RCC 7860 (cell line): ENCODE measurements at regions not wholly inside any gene's neighbourhood (a gene's known extent, or its start where the extent isn't known, plus 50 kb on each side); places are given as distances from the start of the nearest gene placed in this dataset.

Experiments used
- DNase-seq: peaks from one replicate; pipeline ENCODE4 v3.0.0-alpha.2; 2015; ENCODE audit warnings: low spot score
- FAIRE-seq: peaks from 2 replicates; lab custom pipeline; 2012; peaks lifted over from hg19 to GRCh38; lab: Jason Lieb, UNC

- DNase-seq (no peak), FAIRE-seq (no peak)
Observed at GRCh38 chr11:116603728-116604323, 169.0 kb downstream of the BUD13 start.

- DNase-seq (no peak), FAIRE-seq (no peak)
Observed at GRCh38 chr11:116602637-116602942, 170.2 kb downstream of the BUD13 start.

- DNase-seq (no peak), FAIRE-seq (no peak)
Observed at GRCh38 chr11:116601814-116602636, 170.8 kb downstream of the BUD13 start.

- FAIRE-seq = no peak
- DNase-seq = no peak
Observed at GRCh38 chr11:116600930-116601329, 171.9 kb downstream of the BUD13 start.

GRCh38 chr11:116598556-116598955 lies 174.2 kb downstream of the BUD13 start:
- FAIRE-seq = no peak
- no peak for DNase-seq

DNA sequence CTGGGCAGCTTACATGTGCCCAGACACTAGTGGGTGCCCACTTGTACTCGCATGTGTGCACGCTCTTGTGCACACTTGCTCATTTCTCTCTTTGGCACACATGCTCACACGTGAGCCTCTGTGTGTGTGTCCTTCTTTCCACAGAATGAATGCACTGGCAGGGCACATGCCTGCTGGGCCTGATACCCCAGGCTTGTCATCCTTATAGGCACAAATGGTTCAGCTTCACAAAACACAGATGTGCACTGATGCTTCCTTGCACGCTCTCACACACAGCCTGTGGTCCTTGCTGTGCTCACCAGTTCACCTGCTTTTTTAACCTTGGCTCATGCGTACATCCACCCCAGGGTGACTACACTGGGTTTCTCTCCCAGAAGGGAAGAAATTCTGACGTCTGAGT lies 174.8 kb downstream of the BUD13 start:
- FAIRE-seq (no peak), DNase-seq (no peak)

DNA sequence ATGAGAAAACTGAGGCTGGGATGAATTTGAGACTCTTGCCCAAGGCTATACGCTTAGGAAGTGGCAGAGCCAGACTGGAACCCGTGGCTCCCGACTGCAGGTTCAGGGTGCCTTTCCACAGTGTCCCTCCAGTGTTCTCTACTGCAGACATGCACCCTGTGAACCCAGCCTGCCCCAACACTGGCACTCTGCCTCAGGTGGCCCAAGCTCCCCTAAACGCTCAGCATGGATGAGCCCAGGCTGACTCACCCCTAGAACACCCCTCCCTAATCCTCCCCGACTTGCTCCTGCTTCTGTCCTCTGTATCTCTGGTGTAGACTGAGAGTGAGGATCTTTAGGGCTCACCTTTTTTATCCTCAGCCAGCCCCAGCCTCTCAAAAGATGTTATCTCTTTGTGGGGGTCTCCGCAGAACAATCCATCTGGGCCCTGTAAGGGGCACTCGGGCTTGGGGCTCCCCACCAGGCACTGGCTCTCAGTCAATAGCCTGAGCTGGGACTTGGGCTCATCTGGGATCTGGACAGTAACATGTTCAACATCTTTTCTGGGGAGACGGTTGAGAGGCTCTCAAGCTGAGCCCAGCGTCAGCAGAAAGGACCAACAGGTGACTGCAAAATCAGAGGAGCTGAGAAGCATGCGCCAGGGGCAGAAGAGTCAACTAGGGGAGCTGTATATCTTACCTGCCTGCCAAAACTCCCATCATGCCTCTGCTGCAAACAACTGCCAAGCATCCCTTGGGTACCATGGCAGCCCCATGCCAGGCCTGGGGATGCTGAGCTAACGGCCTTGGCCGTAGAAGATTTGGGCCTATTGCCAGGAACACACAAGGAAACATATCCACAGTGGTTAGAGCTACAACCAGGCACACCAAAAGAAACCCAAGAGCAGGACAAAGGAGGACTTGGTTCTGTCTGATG lies 176.2 kb downstream of the BUD13 start:
- DNase-seq = no peak
- no peak for FAIRE-seq

- no peak for DNase-seq
- FAIRE-seq = no peak
Observed at GRCh38 chr11:116595305-116595880, 177.4 kb downstream of the BUD13 start.

DNA sequence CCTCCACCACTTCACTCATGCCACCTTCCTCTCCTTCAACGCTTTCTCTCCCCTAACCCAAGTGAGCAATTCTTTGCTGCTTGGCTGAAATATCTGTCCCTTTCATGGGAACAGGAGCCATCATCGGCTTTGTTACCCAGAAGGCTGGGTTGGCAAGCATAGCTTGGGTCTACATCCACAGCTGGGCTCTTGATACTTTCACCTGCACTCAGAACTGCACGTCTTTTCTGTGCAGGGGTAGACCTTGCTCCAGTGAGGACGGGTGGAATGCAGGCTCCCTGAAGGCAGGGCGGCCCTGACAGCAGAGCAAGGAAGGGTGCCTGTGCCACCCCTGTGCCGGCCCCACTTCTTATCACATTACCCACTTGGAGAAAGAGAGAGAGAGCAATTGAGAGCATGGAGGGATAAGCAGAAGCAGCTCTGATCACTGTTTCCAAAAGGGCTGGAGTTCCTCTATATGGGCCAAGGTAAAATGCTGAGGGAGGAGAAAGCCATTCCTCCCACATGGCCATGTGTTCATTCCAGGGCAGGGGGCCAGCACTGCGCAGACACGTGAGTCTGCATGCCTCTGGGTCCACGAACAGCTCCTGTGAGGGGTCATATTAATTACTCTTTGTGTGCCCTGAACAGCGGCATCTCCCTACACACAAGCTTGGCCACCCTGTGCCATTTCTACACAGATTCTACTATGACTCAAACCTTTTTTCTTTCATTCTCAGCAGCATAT lies 181.8 kb downstream of the BUD13 start:
- DNase-seq = no peak
- no peak for FAIRE-seq

GRCh38 chr11:116589402-116589801 lies 183.4 kb downstream of the BUD13 start:
- DNase-seq = no peak
- no peak for FAIRE-seq

GRCh38 chr11:116586392-116586791 lies 186.4 kb downstream of the BUD13 start:
- no peak for DNase-seq
- no peak for FAIRE-seq

DNA sequence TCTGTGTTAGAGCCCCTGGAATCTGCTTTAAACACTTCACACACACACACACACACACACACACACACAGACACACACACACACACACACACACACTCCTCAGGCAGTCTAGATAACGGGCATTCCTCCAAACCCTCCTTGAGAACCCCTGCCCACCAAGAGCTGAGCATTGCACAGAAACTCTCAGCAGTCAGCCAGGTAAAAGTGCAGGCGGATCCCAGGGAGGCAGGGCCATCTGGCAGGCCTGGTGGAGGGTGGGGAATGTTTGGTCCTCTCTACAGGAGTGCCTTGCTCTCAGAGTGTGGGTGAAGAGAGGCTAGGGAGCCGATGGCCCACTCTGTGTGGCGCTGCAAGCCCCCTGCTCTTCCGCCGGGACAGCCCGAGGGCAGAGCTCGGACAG lies 190.2 kb downstream of the BUD13 start:
- FAIRE-seq (no peak), DNase-seq (no peak)

GRCh38 chr11:116581349-116581748 lies 191.4 kb downstream of the BUD13 start:
- no peak for FAIRE-seq
- DNase-seq = no peak

GRCh38 chr11:116580799-116581198 lies 192.0 kb downstream of the BUD13 start:
- no peak for FAIRE-seq

GRCh38 chr11:116579857-116580727 lies 192.7 kb downstream of the BUD13 start:
- DNase-seq (no peak), FAIRE-seq (no peak)

More at GRCh38 chr11:116580799-116581198, 192.0 kb downstream of the BUD13 start:
- no peak for DNase-seq

- FAIRE-seq = no peak
- no peak for DNase-seq
Observed at GRCh38 chr11:116579031-116579653, 193.6 kb downstream of the BUD13 start.

DNA sequence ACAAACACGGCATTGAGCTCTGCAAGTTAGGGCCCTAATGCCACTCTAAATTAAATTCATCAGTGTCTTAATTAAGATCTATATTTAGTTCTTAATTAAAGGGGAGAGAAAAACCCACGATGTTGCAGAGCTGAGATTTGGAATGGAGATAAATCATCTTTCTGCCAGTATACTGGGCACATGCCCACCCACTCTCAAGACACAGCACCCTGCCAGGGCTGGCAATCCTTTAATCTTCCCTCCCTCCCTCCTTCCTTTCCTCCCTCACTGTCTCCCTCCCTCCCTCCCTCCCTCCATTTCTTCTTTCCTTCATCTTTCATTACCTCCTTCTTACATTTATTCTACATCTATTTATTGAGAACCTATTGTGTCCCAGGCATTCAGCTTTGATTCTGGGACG lies 194.8 kb downstream of the BUD13 start:
- no peak for DNase-seq
- FAIRE-seq = no peak

GRCh38 chr11:116577273-116577672 lies 195.5 kb downstream of the BUD13 start:
- FAIRE-seq (no peak), DNase-seq (no peak)

DNA sequence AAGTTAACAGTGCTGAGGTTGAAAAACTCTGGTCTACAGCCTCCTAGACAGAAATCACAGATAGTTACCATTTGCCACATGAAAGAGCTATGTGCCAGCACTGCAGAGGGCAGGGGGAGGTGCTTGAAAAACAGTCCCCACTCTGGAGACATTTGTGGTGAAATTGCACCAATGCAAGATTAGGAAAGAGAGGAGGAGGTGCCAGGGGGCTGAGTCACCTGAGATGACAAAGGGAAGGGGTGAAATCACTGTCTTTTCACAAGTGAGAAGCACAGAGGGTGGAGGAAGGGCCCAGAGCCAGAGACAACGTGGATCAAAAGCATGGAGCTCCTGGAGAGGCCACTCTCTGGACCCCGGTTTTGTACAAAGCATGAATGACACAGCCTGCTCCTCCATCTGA lies 196.3 kb downstream of the BUD13 start:
- FAIRE-seq = no peak

More for the DNA sequence above, 196.3 kb downstream of the BUD13 start:
- DNase-seq = no peak
